ENCODE measurements at regions not wholly inside any gene's neighbourhood (a gene's known extent, or its start where the extent isn't known, plus 50 kb on each side); places are given as distances from the start of the nearest gene placed in this dataset.

- RAD21 ChIA-PET (ENCODE audit: low non-redundant PET in 1 of 2, low total read pairs in 2 of 2, uncharacterized antibody in 2 of 2, unreplicated experiment in 2 of 2) = no interaction called here
- no TSS peak for BruUV-seq (replicated peaks)
- H3K36me3 ChIP-seq (ENCODE audit: control insufficient read depth in 1 of 2, insufficient read depth in 2 of 2, low read length in 2 of 2) = no peaks in the 10 kb centered on the region
- H3K9me2 ChIP-seq (ENCODE audit: insufficient read depth) = no peaks in the 10 kb centered on the region
- H3K27me3 ChIP-seq (ENCODE audit: insufficient read depth, low read length) = peaks cover 14% of the 10 kb centered on the region; the same call in 1 of the 2 replicates
- H3K9me3 ChIP-seq (ENCODE audit: control insufficient read depth in 1 of 2, insufficient read depth in 1 of 2, low read depth in 1 of 2, low read length in 2 of 2) = no peaks in the 10 kb centered on the region
- ATAC-seq = no peak
- CTCF ChIA-PET = no interaction called here
- intact Hi-C loops (cut with micrococcal nuclease) = no loop called here
- no peak for DNase-seq (ENCODE audit: low read depth, low spot score)
- no peaks in the 10 kb centered on the region for H3K4me1 ChIP-seq (ENCODE audit: control insufficient read depth in 1 of 2, insufficient read depth in 2 of 2, low read length in 2 of 2)
- no peak for TF ChIP-seq REST (IDR thresholded peaks at IDR 0.05; ENCODE audit: low read depth)
- TF ChIP-seq JUND (IDR thresholded peaks at IDR 0.05) = no peak
- no peak for TF ChIP-seq EZH2phosphoT487 (IDR thresholded peaks at IDR 0.05; ENCODE audit: borderline replicate concordance)
- no peak for TF ChIP-seq RAD21 (IDR thresholded peaks at IDR 0.05; ENCODE audit: low read depth)
- no peak for TF ChIP-seq ZBTB33 (IDR thresholded peaks at IDR 0.05; ENCODE audit: extremely low read depth, insufficient replicate concordance, low read length)
- no peak for TF ChIP-seq CTCF (IDR thresholded peaks at IDR 0.05 in 2 of 3, conservative IDR thresholded peaks at IDR 0.05 in 1 of 3; ENCODE audit: borderline replicate concordance in 1 of 3, insufficient read depth in 1 of 3, low read depth in 2 of 3, low read length in 2 of 3)
- no peak for TF ChIP-seq CEBPB (IDR thresholded peaks at IDR 0.05; ENCODE audit: low read depth)
- no peak for TF ChIP-seq SIN3A (IDR thresholded peaks at IDR 0.05; ENCODE audit: low read depth)
- TF ChIP-seq POLR2A (IDR thresholded peaks at IDR 0.05; ENCODE audit: borderline replicate concordance, extremely low read depth, insufficient read depth, insufficient read length) = no peak
- TF ChIP-seq ATF3 (IDR thresholded peaks at IDR 0.05) = no peak
- no peak for TF ChIP-seq MAX (IDR thresholded peaks at IDR 0.05)
- no peak for TF ChIP-seq SRF (IDR thresholded peaks at IDR 0.05; ENCODE audit: low read depth)
- no peak overlapping the region for H3K9ac ChIP-seq (ENCODE audit: low read length)
- POLR2A ChIA-PET = no interaction called here
- H4K20me1 ChIP-seq (ENCODE audit: insufficient read depth) = no peaks in the 10 kb centered on the region
- no peak overlapping the region for H3K4me3 ChIP-seq (replicated peaks in 1 of 2; ENCODE audit: low read depth in 1 of 2, low read length in 2 of 2)
- H2AFZ ChIP-seq (ENCODE audit: low read depth, low read length, poor library complexity, severe bottlenecking) = no peak overlapping the region
- no peak overlapping the region for H3K4me2 ChIP-seq (ENCODE audit: low read length)
- no peak overlapping the region for H3K27ac ChIP-seq (ENCODE audit: low read depth, low read length)
- H3K79me2 ChIP-seq (ENCODE audit: insufficient read depth, low read length) = no peaks in the 10 kb centered on the region
Observed at GRCh38 chr2:23029111-23029510, 355.9 kb upstream of the KLHL29 start.
